DND-41 (cell line): ENCODE measurements at regions not wholly inside any gene's neighbourhood (a gene's known extent, or its start where the extent isn't known, plus 50 kb on each side); places are given as distances from the start of the nearest gene placed in this dataset.

ENCODE experiments used
- EZH2 ChIP-seq: IDR thresholded peaks from 3 replicates; pipeline ENCODE4 v1.6.1; 2012; ENCODE audit warnings: borderline replicate concordance, low read depth, mild to moderate bottlenecking, moderate library complexity, low read length, inconsistent platforms; ENCODE audit not compliant: severe bottlenecking
- TF ChIP-seq, protein P1 (sequence below): IDR thresholded peaks from 2 replicates; pipeline ENCODE4 v1.5.1; 2012; ENCODE audit warnings: borderline replicate concordance, low read length, moderate library complexity, mild to moderate bottlenecking; ENCODE audit not compliant: poor library complexity, severe bottlenecking; ENCODE audit errors: extremely low read depth

DNA sequence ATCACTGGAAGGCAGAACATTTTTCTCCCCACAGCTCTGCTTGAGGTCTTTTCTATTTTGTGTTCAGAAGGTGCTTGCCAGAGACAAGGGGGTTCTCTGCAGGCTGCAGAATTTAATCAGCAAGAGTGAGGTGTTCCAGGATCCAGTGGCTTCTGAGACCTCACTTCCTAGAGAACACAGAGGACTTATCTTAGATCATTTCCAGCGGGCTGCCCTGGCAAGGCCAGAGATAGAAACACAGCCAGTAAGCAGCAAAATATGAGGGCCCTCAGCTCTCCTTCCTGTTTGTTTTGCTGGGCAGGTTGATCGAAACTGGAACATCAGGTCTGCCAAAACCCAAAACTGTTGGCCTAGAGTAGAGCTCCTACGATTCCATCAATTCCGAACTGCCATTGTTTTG, 187.3 kb downstream of the DIRAS2 start:
- TF ChIP-seq, protein P1, sequence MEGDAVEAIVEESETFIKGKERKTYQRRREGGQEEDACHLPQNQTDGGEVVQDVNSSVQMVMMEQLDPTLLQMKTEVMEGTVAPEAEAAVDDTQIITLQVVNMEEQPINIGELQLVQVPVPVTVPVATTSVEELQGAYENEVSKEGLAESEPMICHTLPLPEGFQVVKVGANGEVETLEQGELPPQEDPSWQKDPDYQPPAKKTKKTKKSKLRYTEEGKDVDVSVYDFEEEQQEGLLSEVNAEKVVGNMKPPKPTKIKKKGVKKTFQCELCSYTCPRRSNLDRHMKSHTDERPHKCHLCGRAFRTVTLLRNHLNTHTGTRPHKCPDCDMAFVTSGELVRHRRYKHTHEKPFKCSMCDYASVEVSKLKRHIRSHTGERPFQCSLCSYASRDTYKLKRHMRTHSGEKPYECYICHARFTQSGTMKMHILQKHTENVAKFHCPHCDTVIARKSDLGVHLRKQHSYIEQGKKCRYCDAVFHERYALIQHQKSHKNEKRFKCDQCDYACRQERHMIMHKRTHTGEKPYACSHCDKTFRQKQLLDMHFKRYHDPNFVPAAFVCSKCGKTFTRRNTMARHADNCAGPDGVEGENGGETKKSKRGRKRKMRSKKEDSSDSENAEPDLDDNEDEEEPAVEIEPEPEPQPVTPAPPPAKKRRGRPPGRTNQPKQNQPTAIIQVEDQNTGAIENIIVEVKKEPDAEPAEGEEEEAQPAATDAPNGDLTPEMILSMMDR: no peak
- no peak for TF ChIP-seq EZH2
